M059J (cell line): ENCODE measurements at regions not wholly inside any gene's neighbourhood (a gene's known extent, or its start where the extent isn't known, plus 50 kb on each side); places are given as distances from the start of the nearest gene placed in this dataset.
"Not testable (repeated sequence)": the region's sequence is repeated elsewhere in the genome, so short reads cannot be mapped to it uniquely, and the experiment has no call there.

Experiments used
- DNase-seq: peaks from one replicate; pipeline ENCODE4 v3.0.0-alpha.2; 2012; ENCODE audit warnings: low read depth

DNA sequence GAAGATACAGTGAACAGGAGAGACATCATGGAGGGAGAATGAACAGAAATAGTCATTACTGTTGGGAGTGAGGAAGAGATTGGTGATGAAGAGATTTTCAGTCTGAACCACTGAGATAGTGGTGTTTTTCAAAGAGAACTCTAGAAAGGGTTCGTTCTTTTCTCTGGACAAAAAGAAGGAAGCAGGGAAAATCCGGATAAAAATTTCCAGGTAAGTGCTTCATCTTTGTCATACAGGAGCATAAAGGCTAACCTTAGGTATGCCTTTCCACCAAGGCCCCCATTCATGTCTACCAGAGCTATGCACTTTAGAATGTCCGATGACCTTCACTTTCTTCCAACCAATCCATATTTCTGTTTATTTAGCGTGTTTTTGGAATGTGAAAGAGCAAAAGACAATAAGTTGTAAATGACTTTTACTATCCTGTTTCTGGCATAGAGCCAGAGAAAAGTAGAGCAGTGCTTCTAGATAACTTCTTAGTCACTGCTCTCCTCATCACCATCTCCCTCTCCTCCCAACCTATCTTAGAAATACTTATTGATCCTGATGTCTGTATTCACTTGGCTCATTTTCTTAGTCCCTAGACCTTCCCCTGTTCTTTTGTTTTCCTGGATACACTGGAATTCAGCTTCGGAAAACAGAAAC, 116.5 kb downstream of the TTC6 start:
- no peak for DNase-seq

DNA sequence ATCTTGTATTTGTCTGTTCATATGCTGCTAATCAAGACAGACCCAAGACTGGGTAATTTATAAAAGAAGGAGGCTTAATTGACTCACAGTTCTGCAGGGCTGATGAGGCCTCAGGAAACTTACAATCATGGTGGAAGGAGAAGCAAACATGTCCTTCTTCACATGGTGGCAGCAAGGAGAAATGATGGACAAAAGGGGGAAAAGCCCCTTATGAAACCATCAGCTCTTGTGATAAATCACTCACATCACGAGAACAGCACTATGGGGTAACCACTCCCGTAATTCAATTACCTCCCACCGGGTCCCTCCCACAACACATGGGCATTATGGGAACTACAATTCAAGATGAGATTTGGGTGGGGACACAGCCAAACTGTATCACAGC, 117.0 kb downstream of the TTC6 start:
- DNase-seq: not testable (repeated sequence)

- DNase-seq: no peak
These were observed 117.6 kb downstream of the TTC6 start for GRCh38 chr14:37712976-37713431.

GRCh38 chr14:37720131-37720530, 124.7 kb downstream of the TTC6 start:
- DNase-seq: no peak

DNA sequence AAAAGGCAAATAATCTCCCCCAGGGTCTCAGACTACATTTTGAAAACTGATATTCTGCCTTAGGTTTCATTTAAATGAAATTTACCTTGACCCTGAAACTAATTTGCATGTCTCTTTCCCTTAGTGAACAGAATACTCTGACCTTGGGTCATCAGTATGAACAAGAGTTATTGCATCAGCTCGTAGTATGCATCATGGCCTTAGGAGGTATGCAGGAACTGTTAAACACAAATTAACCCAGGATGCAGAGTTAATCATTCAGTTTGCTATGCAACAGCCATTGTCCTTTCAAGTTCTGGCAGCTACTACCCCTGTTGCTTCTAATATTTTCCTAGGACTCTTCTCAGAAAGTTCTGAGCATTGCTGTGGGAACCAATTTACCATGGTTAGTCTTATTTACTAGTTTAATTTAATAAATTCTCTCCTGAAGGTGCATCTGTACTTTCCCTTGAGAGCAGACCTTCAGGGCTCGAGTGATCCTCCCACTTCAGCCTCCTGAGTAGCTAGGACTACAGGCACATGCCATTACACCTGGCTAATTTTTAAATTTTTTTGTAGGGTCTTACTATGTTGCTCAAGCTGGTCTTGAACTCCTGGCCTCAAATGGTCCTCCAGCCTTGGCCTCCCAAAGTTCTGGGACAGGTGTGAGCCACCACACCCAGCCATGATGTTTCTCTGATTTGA, 126.7 kb downstream of the TTC6 start:
- DNase-seq: no peak

DNA sequence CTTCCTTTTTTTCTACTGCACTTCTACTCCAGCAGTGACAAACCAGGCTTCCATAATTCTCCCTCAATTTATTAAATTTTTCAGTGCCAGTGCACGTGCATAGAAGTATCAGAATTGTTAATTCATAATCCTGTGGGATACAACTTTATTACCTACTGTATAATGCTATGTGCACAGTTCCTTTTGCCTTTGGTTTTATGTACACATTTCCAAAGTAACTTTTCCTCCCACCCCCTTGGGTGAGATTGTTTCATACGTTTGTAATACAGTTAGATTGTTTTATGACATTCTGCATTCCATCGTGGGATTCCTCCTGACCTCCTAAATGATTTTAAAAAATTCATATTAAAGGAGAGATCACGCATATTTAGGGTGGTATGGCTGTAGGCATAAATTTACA, 128.1 kb downstream of the TTC6 start:
- DNase-seq: no peak

DNA sequence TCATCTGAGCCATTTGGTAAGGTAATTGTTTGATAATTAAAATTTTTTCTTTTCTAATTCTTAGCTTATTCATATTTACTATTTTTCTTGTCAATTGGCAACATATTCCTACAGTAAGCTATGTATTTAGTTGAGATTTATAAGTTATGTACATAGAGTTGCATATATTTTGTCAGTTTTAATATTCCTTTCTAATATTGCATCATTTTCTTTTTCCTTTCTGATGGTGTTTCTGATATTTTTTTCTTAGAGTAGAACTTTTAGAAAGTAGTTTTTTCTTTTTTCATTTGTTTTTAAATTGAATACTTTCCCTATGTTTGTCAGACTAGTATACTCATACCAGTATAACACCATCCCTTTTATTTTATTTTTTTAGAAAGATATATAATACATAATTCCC, 131.3 kb downstream of the TTC6 start:
- DNase-seq: no peak

- no peak for DNase-seq
These were observed 133.8 kb downstream of the TTC6 start for GRCh38 chr14:37729218-37729617.

GRCh38 chr14:37731094-37731493, 135.7 kb downstream of the TTC6 start:
- DNase-seq: no peak

GRCh38 chr14:37745657-37746056, 150.2 kb downstream of the TTC6 start:
- DNase-seq: no peak

GRCh38 chr14:37746140-37746832, 150.9 kb downstream of the TTC6 start:
- no peak for DNase-seq

GRCh38 chr14:37753459-37753858, 158.0 kb downstream of the TTC6 start:
- no peak for DNase-seq

DNA sequence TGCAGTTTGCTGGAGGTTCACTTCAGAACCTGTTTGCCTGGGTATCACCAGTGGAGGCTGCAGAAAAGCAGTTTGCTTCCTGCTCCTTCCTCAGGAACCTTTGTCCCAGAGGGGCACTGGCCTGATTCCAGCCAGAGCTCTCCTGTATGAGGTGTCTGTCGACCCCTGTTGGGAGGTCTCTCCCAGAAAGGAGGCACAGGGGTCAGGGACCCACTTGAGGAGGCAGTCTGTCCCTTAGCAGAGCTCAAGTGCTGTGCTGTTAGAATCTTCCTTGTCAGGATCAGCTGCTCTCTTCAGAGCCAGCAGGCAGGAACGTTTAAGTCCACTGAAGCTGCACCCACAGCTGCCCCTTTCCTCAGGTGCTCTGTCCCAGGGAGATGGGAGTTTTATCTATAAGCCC, 164.8 kb downstream of the TTC6 start:
- DNase-seq: not testable (repeated sequence)

GRCh38 chr14:37763266-37763665, 167.8 kb downstream of the TTC6 start:
- DNase-seq: no peak

- not testable (repeated sequence) for DNase-seq
These were observed 176.9 kb downstream of the TTC6 start for GRCh38 chr14:37772283-37772682.

DNA sequence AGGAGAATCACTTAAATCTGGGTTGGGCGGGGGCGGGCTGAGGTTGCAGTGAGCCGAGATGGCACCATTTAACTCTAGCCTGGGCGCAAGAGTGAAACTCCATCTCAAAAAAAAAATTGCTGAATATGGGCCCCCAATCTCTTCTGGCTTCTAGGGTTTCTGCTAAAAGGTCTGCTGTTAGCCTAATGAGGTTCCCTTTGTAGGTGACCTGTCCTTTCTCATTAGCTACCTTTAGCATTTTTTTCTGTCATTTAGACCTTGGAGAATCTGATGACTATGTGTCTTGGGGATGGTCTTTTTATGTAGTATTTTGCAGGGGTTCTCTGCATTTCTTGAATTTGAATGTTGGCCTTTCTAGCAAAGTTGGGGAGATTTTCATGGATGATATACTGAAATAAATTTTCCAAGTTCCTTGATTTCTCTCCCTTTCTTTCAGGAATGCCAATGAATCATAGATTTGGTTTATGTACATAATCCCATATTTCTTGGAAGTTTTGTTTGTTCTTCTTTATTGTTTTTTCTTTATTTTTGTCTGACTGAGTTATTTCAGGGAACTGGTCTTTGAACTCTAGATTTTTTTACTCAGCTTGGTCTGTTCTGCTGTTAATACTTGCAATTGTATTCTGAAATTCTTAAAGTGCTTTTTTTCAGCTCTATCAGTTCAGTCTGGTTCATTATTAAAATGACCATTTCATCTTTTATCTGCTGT, 181.5 kb downstream of the TTC6 start:
- no peak for DNase-seq

DNA sequence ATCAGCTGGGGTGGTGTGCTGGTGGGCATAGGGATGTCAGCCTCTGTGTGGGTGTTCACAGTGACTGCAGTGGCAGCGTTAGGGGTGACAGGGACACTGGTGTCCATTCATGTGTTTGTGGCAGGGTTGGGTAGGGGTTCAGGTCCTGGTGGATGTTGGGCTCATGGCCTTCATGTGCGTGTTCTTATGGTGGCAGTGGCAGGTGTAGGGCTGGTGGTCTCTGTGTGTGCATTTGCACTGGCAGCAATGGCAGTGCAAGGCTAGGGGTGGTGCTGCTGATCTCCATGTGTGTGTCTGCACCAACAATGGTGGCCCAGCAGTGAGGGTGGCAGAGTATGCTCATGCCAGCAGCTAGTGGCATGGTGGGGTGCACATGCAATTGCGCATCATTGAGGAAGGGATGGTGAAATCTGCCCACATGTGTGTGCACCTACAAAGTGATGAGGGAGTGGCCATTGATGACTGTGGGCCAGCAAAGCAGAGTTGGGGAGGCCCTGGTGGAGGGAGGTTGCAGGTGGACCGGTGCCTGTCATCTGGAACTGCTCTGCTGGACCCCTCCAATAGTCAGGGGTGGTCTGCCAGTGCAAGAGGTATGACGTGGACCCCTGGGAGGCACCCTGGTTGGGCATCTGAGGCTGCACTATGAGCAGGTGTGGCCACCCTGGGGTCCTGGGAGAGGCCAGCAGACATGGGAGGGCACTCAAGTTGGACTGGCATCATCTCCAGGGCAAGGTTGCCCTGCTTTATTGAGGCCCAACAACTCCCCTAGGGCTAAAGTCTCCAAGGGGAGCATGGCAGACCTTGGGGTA, 182.9 kb downstream of the TTC6 start:
- no peak for DNase-seq

DNA sequence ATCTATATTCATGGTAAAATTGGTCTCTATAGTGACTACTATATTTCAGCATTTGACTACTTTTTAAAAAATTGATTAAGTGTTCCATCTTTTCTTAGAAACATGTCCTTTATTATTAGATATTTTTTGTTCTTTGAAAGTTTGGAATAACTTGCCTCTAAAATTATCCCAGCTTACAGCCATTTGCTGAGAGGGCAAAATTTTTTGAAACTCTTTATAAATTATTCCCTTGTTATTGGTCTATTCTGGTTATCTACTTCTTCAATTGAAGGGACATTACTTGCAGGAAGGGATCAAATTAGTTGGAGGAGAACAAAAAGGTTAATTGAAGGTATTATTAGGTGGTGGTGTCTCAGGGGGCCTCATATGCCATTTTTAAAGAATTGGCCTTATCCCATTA, 184.1 kb downstream of the TTC6 start:
- no peak for DNase-seq

DNA sequence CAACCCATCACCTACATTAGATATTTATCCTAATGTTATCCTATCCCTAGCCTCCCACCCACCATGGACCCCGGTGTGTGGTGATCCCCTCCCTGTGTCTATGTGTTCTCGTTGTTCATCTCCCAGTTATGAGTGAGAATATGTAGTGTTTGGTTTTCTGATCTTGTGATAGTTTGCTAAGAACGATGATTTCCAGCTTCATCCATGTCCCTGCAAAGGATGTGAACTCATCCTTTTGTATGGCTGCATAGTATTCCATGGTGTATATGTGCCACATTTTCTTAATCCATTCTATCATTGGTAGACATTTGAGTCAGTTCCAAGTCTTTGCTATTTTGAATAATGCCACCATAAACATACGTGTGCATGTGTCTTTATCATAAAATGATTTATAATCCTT, 185.3 kb downstream of the TTC6 start:
- DNase-seq: not testable (repeated sequence)

- not testable (repeated sequence) for DNase-seq
These were observed 188.9 kb downstream of the TTC6 start for GRCh38 chr14:37784203-37784826.

DNA sequence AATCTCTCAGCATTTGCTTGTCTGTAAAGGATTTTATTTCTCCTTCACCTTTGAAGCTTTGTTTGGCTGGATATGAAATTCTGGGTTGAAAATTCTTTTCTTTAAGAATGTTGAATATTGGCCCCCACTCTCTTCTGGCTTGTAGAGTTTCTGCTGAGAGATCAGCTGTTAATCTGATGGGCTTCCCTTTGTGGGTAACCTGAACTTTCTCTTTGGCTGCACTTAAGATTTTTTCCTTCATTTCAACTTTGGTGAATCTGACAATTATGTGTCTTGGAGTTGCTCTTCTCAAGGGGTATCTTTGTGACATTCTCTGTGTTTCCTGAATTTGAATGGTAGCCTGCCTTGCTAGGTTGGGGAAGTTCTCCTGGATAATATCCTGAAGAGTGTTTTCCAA, 189.4 kb downstream of the TTC6 start:
- DNase-seq: not testable (repeated sequence)
